BE2C (cell line): ENCODE measurements at regions not wholly inside any gene's neighbourhood (a gene's known extent, or its start where the extent isn't known, plus 50 kb on each side); places are given as distances from the start of the nearest gene placed in this dataset.
"Not testable (repeated sequence)": the region's sequence is repeated elsewhere in the genome, so short reads cannot be mapped to it uniquely, and the experiment has no call there.

Experiments used
- DNase-seq: peaks from one replicate; pipeline ENCODE4 v3.0.0-alpha.2; 2020
- H3K27me3 ChIP-seq: fragments of 250-450 bp; sonication (Bioruptor Pico); 2 replicates; pipeline ENCODE4 v1.5.1; 2020; ENCODE audit warnings: mild to moderate bottlenecking
- H3K36me3 ChIP-seq: fragments of 250-450 bp; sonication (Bioruptor Pico); 2 replicates; pipeline ENCODE4 v1.5.1; 2020; ENCODE audit warnings: mild to moderate bottlenecking
- H3K4me1 ChIP-seq: fragments of 250-450 bp; sonication (Bioruptor Pico); 2 replicates; pipeline ENCODE4 v1.5.1; 2020
- H3K4me3 ChIP-seq: 2 replicates; pipeline ENCODE4 v1.5.1; 2011; ENCODE audit warnings: low read depth, low read length
- H3K9me3 ChIP-seq: fragments of 250-450 bp; sonication (Bioruptor Pico); 2 replicates; pipeline ENCODE4 v1.5.1; 2020
- CTCF ChIP-seq: IDR thresholded peaks from 2 replicates; pipeline ENCODE4 v1.5.1; 2012; ENCODE audit warnings: mild to moderate bottlenecking, low read depth, low read length

GRCh38 chr22:49008682-49009235 is 818.9 kb downstream of the BRD1 start:
- no peak for DNase-seq
- no peaks in the 10 kb centered on the region for H3K27me3 ChIP-seq
- no peaks in the 10 kb centered on the region for H3K36me3 ChIP-seq
- no peaks in the 10 kb centered on the region for H3K4me1 ChIP-seq
- no peak for TF ChIP-seq CTCF
- H3K4me3 ChIP-seq = no peak overlapping the region
- H3K9me3 ChIP-seq = no peaks in the 10 kb centered on the region; the same call in 1 of the 2 replicates

- H3K36me3 ChIP-seq = no peaks in the 10 kb centered on the region
- no peaks in the 10 kb centered on the region for H3K27me3 ChIP-seq
- DNase-seq = no peak
- H3K4me1 ChIP-seq = no peaks in the 10 kb centered on the region
- H3K4me3 ChIP-seq = no peak overlapping the region
- no peak for TF ChIP-seq CTCF
- no peaks in the 10 kb centered on the region; the same call in 1 of the 2 replicates for H3K9me3 ChIP-seq
Measured at GRCh38 chr22:49007013-49007653, 820.5 kb downstream of the BRD1 start.

- DNase-seq = no peak
- TF ChIP-seq CTCF = no peak
- H3K9me3 ChIP-seq = no peaks in the 10 kb centered on the region; the same call in 1 of the 2 replicates
- H3K27me3 ChIP-seq = no peaks in the 10 kb centered on the region
- H3K4me3 ChIP-seq = no peak overlapping the region
- no peaks in the 10 kb centered on the region for H3K36me3 ChIP-seq
- no peaks in the 10 kb centered on the region for H3K4me1 ChIP-seq
Measured at GRCh38 chr22:49006207-49007012, 821.3 kb downstream of the BRD1 start.

- H3K4me3 ChIP-seq = no peak overlapping the region
- H3K36me3 ChIP-seq = no peaks in the 10 kb centered on the region
- DNase-seq = no peak
- H3K9me3 ChIP-seq = no peaks in the 10 kb centered on the region; the same call in 1 of the 2 replicates
- TF ChIP-seq CTCF = no peak
- H3K27me3 ChIP-seq = no peaks in the 10 kb centered on the region
- no peaks in the 10 kb centered on the region for H3K4me1 ChIP-seq
Measured at GRCh38 chr22:49005557-49005956, 822.1 kb downstream of the BRD1 start.

- TF ChIP-seq CTCF = no peak
- Histone ChIP-seq H3K4me1 (no peaks in the 10 kb centered on the region), H3K36me3 (no peaks in the 10 kb centered on the region), H3K4me3 (no peak overlapping the region), H3K9me3 (no peaks in the 10 kb centered on the region; the same call in 1 of the 2 replicates), H3K27me3 (no peaks in the 10 kb centered on the region)
- DNase-seq = no peak
Measured at GRCh38 chr22:49004484-49005399, 822.9 kb downstream of the BRD1 start.

GRCh38 chr22:48997605-48998004 is 830.1 kb downstream of the BRD1 start:
- not testable (repeated sequence) for H3K4me3 ChIP-seq, DNase-seq, H3K4me1 ChIP-seq, H3K36me3 ChIP-seq, H3K9me3 ChIP-seq, H3K27me3 ChIP-seq
